ENCODE measurements at regions not wholly inside any gene's neighbourhood (a gene's known extent, or its start where the extent isn't known, plus 50 kb on each side); places are given as distances from the start of the nearest gene placed in this dataset.

DNA sequence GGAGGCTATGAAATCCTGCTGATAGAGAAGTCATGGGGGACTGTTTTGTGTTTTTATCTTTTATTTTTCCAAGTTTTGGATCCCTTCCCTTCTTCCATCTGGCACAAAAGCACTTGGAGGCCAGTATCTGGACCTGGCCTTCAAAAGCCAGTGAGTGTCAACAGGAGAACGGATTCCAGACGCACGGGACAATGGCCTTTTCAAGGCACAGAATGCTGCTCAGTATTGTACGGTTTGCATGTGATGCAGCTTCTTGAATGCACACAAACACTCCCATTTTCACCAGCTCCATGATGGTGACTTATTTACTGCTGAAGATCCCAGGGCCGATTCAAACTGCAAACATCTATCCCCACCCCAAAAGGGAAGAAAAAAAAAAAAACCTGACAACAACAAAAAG, 145.4 kb downstream of the CPEB2 start:
- intact Hi-C loops (cut with micrococcal nuclease; ENCODE audit: unreplicated experiment), result no loop called here

GRCh38 chr4:15148199-15148598, 145.9 kb downstream of the CPEB2 start:
- Histone ChIP-seq H3K4me3 (ENCODE audit: low read depth, low read length, poor library complexity, severe bottlenecking) (no peak overlapping the region), H3K36me3 (ENCODE audit: insufficient read depth, low read length, poor library complexity, severe bottlenecking) (no peaks in the 10 kb centered on the region), H3K4me1 (ENCODE audit: insufficient read depth, low read length, poor library complexity, severe bottlenecking) (peaks cover 20% of the 10 kb centered on the region), H3K27ac (ENCODE audit: low read depth, low read length, poor library complexity, severe bottlenecking) (no peak overlapping the region), H3K9me3 (ENCODE audit: low read depth, low read length, poor library complexity, severe bottlenecking) (no peaks in the 10 kb centered on the region), H3K27me3 (replicated peaks; ENCODE audit: insufficient read depth, low read depth, low read length, poor library complexity) (no peaks in the 10 kb centered on the region)
- no TSS peak for BruUV-seq (replicated peaks)
- TF ChIP-seq EZH2 (IDR thresholded peaks at IDR 0.05; ENCODE audit: borderline replicate concordance, low read depth, low read length, poor library complexity, severe bottlenecking), result no peak
- no peak for TF ChIP-seq CTCF (conservative IDR thresholded peaks at IDR 0.05; ENCODE audit: low read depth, low read length)
- CTCF ChIA-PET, result no interaction called here
- POLR2A ChIA-PET (ENCODE audit: low non-redundant PET), result interaction anchor here (0.6 kb wide), 1 partner anchor 574 kb away, joined by 3 read pairs; no protein-coding TSS in a partner anchor
- intact Hi-C loops (cut with micrococcal nuclease; ENCODE audit: unreplicated experiment), result no loop called here
- no peak for DNase-seq (ENCODE audit: low spot score)

More for the DNA sequence above, 145.4 kb downstream of the CPEB2 start:
- no peak overlapping the region for H3K4me3 ChIP-seq (ENCODE audit: low read depth, low read length, poor library complexity, severe bottlenecking)
- H3K4me1 ChIP-seq (ENCODE audit: insufficient read depth, low read length, poor library complexity, severe bottlenecking), result peaks cover 20% of the 10 kb centered on the region
- no peaks in the 10 kb centered on the region for H3K9me3 ChIP-seq (ENCODE audit: low read depth, low read length, poor library complexity, severe bottlenecking)
- no peaks in the 10 kb centered on the region for H3K36me3 ChIP-seq (ENCODE audit: insufficient read depth, low read length, poor library complexity, severe bottlenecking)
- CTCF ChIA-PET, result no interaction called here
- DNase-seq (ENCODE audit: low spot score), result no peak
- BruUV-seq (replicated peaks), result no TSS peak
- no peak overlapping the region for H3K27ac ChIP-seq (ENCODE audit: low read depth, low read length, poor library complexity, severe bottlenecking)
- POLR2A ChIA-PET (ENCODE audit: low non-redundant PET), result no interaction called here
- no peaks in the 10 kb centered on the region for H3K27me3 ChIP-seq (replicated peaks; ENCODE audit: insufficient read depth, low read depth, low read length, poor library complexity)
- TF ChIP-seq EZH2 (IDR thresholded peaks at IDR 0.05; ENCODE audit: borderline replicate concordance, low read depth, low read length, poor library complexity, severe bottlenecking) (no peak), CTCF (conservative IDR thresholded peaks at IDR 0.05; ENCODE audit: low read depth, low read length) (no peak)

GRCh38 chr4:15148691-15149090, 146.4 kb downstream of the CPEB2 start:
- CTCF ChIA-PET, result no interaction called here
- H3K27ac ChIP-seq (ENCODE audit: low read depth, low read length, poor library complexity, severe bottlenecking), result no peak overlapping the region
- H3K27me3 ChIP-seq (replicated peaks; ENCODE audit: insufficient read depth, low read depth, low read length, poor library complexity), result no peaks in the 10 kb centered on the region
- POLR2A ChIA-PET (ENCODE audit: low non-redundant PET), result interaction anchor here (0.6 kb wide), 1 partner anchor 575 kb away, joined by 3 read pairs; no protein-coding TSS in a partner anchor
- TF ChIP-seq CTCF (conservative IDR thresholded peaks at IDR 0.05; ENCODE audit: low read depth, low read length), result no peak
- no peak for TF ChIP-seq EZH2 (IDR thresholded peaks at IDR 0.05; ENCODE audit: borderline replicate concordance, low read depth, low read length, poor library complexity, severe bottlenecking)
- H3K36me3 ChIP-seq (ENCODE audit: insufficient read depth, low read length, poor library complexity, severe bottlenecking), result no peaks in the 10 kb centered on the region
- no peaks in the 10 kb centered on the region for H3K9me3 ChIP-seq (ENCODE audit: low read depth, low read length, poor library complexity, severe bottlenecking)
- no peak for DNase-seq (ENCODE audit: low spot score)
- no peak overlapping the region for H3K4me3 ChIP-seq (ENCODE audit: low read depth, low read length, poor library complexity, severe bottlenecking)
- intact Hi-C loops (cut with micrococcal nuclease; ENCODE audit: unreplicated experiment), result no loop called here
- peaks cover 20% of the 10 kb centered on the region for H3K4me1 ChIP-seq (ENCODE audit: insufficient read depth, low read length, poor library complexity, severe bottlenecking)
- BruUV-seq (replicated peaks), result no TSS peak

Data from A673 (cell line).